ENCODE measurements at regions not wholly inside any gene's neighbourhood (a gene's known extent, or its start where the extent isn't known, plus 50 kb on each side); places are given as distances from the start of the nearest gene placed in this dataset.

DNA sequence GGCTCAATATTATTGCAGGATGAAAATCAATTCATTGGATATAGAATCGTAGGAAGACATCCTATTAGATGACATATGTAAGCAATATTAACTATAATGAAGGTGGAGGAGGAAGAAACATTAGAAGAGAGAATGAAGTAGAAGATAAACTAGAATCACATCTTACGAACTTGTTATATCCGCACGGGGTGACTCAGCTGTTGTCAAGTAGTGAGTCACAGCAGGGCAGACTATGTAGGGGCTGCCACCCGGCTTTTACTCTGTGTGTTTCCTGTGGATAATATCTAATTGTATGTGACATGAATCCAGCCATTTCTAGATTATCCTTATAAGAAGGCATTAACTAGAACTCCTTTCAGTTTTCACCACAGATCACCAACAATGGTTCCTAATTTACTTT is 520.2 kb downstream of the DOK5 start:
- no peak overlapping the region for H2BK120ac ChIP-seq (ENCODE audit: low read depth, low read length, poor library complexity, severe bottlenecking)
- no CpG with 5 or more reads among the region's 5 CpGs for WGBS (ENCODE audit: extremely low coverage, insufficient read length, low lambda C conversion rate)
- no peaks in the 10 kb centered on the region for H3K27me3 ChIP-seq (ENCODE audit: insufficient read depth, low read length)
- no peak overlapping the region for H3K18ac ChIP-seq (ENCODE audit: insufficient read length, low read depth, low read length)
- no peak overlapping the region for H4K8ac ChIP-seq (replicated peaks; ENCODE audit: insufficient read length, low read depth, low read length)
- no peak overlapping the region for H2BK20ac ChIP-seq (ENCODE audit: low read depth, low read length, poor library complexity, severe bottlenecking)
- no peak overlapping the region for H3K4me3 Mint-ChIP-seq
- H3K9me3 Mint-ChIP-seq, result no peaks in the 10 kb centered on the region; a peak in 1 of 5 replicates
- no peaks in the 10 kb centered on the region for H3K36me3 Mint-ChIP-seq (ENCODE audit: insufficient read depth in 1 of 3, low read depth in 3 of 3)
- no peaks in the 10 kb centered on the region; the same call in 1 of the 2 replicates for H3K4me1 ChIP-seq (ENCODE audit: insufficient read depth, low read length)
- H3K23me2 ChIP-seq (ENCODE audit: insufficient read length, low read depth, low read length, poor library complexity, severe bottlenecking), result no peaks in the 10 kb centered on the region
- H3K27me3 Mint-ChIP-seq (ENCODE audit: low read depth), result no peaks in the 10 kb centered on the region
- H2BK12ac ChIP-seq (ENCODE audit: insufficient read length, low read depth, low read length), result no peak overlapping the region
- H3K23ac ChIP-seq (ENCODE audit: insufficient read length, low read depth, low read length), result no peak overlapping the region
- no peak overlapping the region for H2BK15ac ChIP-seq (ENCODE audit: low read depth, low read length)
- H4K20me1 ChIP-seq (ENCODE audit: control insufficient read depth, insufficient read depth, insufficient read length), result no peaks in the 10 kb centered on the region
- H3K9ac ChIP-seq (ENCODE audit: extremely low read depth, insufficient read length, low read length), result no peak overlapping the region
- H3K4me1 Mint-ChIP-seq, result peaks cover 13% of the 10 kb centered on the region in 2 experiments
- H3T11ph ChIP-seq (ENCODE audit: low read length), result no peak overlapping the region
- H3K79me2 ChIP-seq (ENCODE audit: insufficient read depth, low read length), result no peaks in the 10 kb centered on the region
- no peak overlapping the region for H3K4me2 ChIP-seq (ENCODE audit: insufficient read depth, insufficient read length, low read length)
- H4K91ac ChIP-seq (ENCODE audit: insufficient read length, low read depth, low read length), result no peak overlapping the region
- no peak overlapping the region for H2AK5ac ChIP-seq (ENCODE audit: insufficient read length, low read length)
- H3K4ac ChIP-seq (ENCODE audit: low read depth, low read length), result no peak overlapping the region
- no peak overlapping the region for H3K56ac ChIP-seq (ENCODE audit: insufficient read length, low read depth, low read length)
- H3K27ac ChIP-seq (ENCODE audit: insufficient read length, low read depth, low read length), result no peak overlapping the region
- DNase-seq, result no peak
- no peak overlapping the region for H3K27ac Mint-ChIP-seq
- H2BK5ac ChIP-seq (ENCODE audit: insufficient read length, low read length), result no peak overlapping the region
- H3K9me3 ChIP-seq (ENCODE audit: control insufficient read depth, low read depth, low read length), result no peaks in the 10 kb centered on the region
- no peaks in the 10 kb centered on the region for H3K79me1 ChIP-seq (ENCODE audit: insufficient read depth, low read depth, low read length, poor library complexity, severe bottlenecking)
- H2AFZ ChIP-seq (ENCODE audit: low read length), result no peak overlapping the region
- no peak overlapping the region for H4K5ac ChIP-seq (ENCODE audit: insufficient read length, low read depth, low read length)
- TF ChIP-seq, protein P1, sequence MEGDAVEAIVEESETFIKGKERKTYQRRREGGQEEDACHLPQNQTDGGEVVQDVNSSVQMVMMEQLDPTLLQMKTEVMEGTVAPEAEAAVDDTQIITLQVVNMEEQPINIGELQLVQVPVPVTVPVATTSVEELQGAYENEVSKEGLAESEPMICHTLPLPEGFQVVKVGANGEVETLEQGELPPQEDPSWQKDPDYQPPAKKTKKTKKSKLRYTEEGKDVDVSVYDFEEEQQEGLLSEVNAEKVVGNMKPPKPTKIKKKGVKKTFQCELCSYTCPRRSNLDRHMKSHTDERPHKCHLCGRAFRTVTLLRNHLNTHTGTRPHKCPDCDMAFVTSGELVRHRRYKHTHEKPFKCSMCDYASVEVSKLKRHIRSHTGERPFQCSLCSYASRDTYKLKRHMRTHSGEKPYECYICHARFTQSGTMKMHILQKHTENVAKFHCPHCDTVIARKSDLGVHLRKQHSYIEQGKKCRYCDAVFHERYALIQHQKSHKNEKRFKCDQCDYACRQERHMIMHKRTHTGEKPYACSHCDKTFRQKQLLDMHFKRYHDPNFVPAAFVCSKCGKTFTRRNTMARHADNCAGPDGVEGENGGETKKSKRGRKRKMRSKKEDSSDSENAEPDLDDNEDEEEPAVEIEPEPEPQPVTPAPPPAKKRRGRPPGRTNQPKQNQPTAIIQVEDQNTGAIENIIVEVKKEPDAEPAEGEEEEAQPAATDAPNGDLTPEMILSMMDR (conservative IDR thresholded peaks at IDR 0.05), result no peak
- H3K14ac ChIP-seq (ENCODE audit: insufficient read depth, low read length), result no peak overlapping the region

Data from H9 (cell line).